ENCODE measurements at regions not wholly inside any gene's neighbourhood (a gene's known extent, or its start where the extent isn't known, plus 50 kb on each side); places are given as distances from the start of the nearest gene placed in this dataset.

DNA sequence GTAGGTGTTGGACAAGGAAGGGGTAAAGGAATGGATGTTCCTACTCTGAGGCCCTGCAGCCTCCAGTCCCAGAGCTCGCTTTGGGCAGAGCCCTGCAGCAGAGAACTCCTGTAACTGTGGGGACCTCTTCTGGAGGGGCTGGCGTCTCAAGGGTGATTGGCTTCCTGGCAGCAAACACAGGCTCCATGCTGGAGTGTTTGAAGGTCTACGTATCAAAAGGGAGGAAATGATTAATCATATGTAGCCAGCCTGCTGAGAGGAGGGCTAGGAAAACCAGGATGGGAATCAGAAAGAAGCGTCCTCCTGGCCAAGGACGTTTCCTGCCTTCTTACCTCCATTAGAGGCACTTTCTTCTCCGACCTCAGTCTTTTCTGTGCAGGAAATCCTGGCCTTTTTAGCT lies 208.5 kb downstream of the TSHZ3 start:
- H3K27ac ChIP-seq (ENCODE audit: low read depth, low read length) = no peak overlapping the region
- H3K36me3 ChIP-seq (ENCODE audit: control insufficient read depth, insufficient read depth, low read length) = no peaks in the 10 kb centered on the region
- WGBS, 2 experiments (ENCODE audit: insufficient coverage in 1 of 2, insufficient read length in 1 of 2) = 86 to 92% methylated on average over 6 of the region's 6 CpGs
- Mint-ChIP-seq H3K9me3 (no peaks in the 10 kb centered on the region), H3K27ac (no peak overlapping the region), H3K36me3 (ENCODE audit: low read depth) (no peaks in the 10 kb centered on the region), H3K27me3 (ENCODE audit: insufficient read depth) (peaks cover 2% of the 10 kb centered on the region), H3K4me1 (peaks cover 30% of the 10 kb centered on the region), H3K4me3 (no peak overlapping the region)
- H3K9me3 ChIP-seq (ENCODE audit: control insufficient read depth, low read length) = no peaks in the 10 kb centered on the region
- H3K4me1 ChIP-seq (ENCODE audit: control insufficient read depth, insufficient read depth, low read length) = peaks cover 7% of the 10 kb centered on the region
- no peak overlapping the region for H3K4me3 ChIP-seq (ENCODE audit: low read length)
- no peaks in the 10 kb centered on the region for H3K27me3 ChIP-seq (ENCODE audit: control insufficient read depth, insufficient read depth, low read length, poor library complexity, severe bottlenecking)
- no peak overlapping the region for H3K9ac ChIP-seq (ENCODE audit: extremely low read depth, low read length, poor library complexity, severe bottlenecking)
- no peak for DNase-seq
- TF ChIP-seq, protein P1, sequence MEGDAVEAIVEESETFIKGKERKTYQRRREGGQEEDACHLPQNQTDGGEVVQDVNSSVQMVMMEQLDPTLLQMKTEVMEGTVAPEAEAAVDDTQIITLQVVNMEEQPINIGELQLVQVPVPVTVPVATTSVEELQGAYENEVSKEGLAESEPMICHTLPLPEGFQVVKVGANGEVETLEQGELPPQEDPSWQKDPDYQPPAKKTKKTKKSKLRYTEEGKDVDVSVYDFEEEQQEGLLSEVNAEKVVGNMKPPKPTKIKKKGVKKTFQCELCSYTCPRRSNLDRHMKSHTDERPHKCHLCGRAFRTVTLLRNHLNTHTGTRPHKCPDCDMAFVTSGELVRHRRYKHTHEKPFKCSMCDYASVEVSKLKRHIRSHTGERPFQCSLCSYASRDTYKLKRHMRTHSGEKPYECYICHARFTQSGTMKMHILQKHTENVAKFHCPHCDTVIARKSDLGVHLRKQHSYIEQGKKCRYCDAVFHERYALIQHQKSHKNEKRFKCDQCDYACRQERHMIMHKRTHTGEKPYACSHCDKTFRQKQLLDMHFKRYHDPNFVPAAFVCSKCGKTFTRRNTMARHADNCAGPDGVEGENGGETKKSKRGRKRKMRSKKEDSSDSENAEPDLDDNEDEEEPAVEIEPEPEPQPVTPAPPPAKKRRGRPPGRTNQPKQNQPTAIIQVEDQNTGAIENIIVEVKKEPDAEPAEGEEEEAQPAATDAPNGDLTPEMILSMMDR (conservative IDR thresholded peaks at IDR 0.05) = no peak

DNA sequence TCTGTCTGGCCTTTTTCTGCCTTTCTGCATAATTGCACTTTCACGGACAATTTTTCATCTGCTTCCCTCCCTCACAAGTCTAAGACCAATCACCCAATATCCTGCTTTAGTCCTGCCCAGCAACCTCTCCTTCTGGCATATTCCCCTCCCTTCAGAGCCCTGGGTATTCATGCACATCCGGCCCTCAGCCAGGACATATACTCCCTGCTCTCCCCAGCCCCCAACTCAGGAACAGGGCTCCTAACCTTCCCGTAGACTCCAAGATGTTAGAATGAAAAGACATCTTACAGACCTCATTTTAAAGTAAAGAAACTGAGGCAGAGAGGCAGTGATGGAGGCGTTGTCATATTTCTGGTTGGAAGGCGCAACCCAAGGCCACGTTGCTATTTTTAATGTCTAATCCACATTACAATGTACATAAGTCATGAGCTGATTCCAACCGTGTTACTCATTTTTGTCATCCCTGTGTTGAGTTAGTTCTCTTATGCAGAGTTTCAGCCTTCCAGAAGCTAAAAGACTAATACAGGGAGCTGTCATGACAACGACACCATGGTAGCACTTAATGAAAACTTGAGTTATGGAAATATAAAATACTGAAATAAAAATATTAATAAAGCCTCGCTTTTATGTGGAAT lies 209.2 kb downstream of the TSHZ3 start:
- H3K9me3 Mint-ChIP-seq = no peaks in the 10 kb centered on the region
- Histone ChIP-seq H3K27ac (ENCODE audit: low read depth, low read length) (no peak overlapping the region), H3K9ac (ENCODE audit: extremely low read depth, low read length, poor library complexity, severe bottlenecking) (no peak overlapping the region), H3K9me3 (ENCODE audit: control insufficient read depth, low read length) (no peaks in the 10 kb centered on the region), H3K27me3 (ENCODE audit: control insufficient read depth, insufficient read depth, low read length, poor library complexity, severe bottlenecking) (no peaks in the 10 kb centered on the region), H3K36me3 (ENCODE audit: control insufficient read depth, insufficient read depth, low read length) (no peaks in the 10 kb centered on the region), H3K4me1 (ENCODE audit: control insufficient read depth, insufficient read depth, low read length) (peaks cover 7% of the 10 kb centered on the region), H3K4me3 (ENCODE audit: low read length) (no peak overlapping the region)
- H3K36me3 Mint-ChIP-seq (ENCODE audit: low read depth) = no peaks in the 10 kb centered on the region
- H3K27ac Mint-ChIP-seq = no peak overlapping the region
- 94 to 96% methylated on average over 5 to 8 of the region's 9 CpGs for WGBS, 2 experiments (ENCODE audit: insufficient coverage in 1 of 2, insufficient read length in 1 of 2)
- H3K27me3 Mint-ChIP-seq (ENCODE audit: insufficient read depth) = peaks cover 2% of the 10 kb centered on the region
- TF ChIP-seq, protein P1 (conservative IDR thresholded peaks at IDR 0.05) = no peak
- DNase-seq = no peak
- peaks cover 30% of the 10 kb centered on the region for H3K4me1 Mint-ChIP-seq
- H3K4me3 Mint-ChIP-seq = no peak overlapping the region

DNA sequence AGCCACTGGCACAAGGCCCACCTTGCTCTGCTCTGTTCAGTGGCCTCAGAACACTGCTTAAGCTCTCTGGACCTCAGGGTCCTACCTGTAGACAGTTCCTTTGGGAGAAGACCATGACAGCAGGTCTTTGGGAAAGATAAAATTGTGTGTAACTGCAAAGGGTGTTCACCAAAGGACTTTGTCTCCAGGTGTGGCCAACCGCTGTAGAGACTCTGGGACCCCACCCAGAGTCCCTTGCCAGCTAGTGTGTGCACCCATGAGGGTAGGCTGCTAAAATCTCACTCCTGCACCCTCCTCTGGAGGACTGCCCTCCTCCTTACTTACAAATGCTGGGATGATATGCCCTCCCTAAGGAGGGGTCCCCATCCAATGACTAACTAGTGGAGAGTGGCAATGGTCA lies 211.2 kb downstream of the TSHZ3 start:
- peaks cover 4% of the 10 kb centered on the region for H3K27me3 Mint-ChIP-seq (ENCODE audit: insufficient read depth)
- H3K27ac ChIP-seq (ENCODE audit: low read depth, low read length) = no peak overlapping the region
- no peak overlapping the region for H3K4me3 ChIP-seq (ENCODE audit: low read length)
- no peaks in the 10 kb centered on the region for H3K9me3 ChIP-seq (ENCODE audit: control insufficient read depth, low read length)
- H3K36me3 Mint-ChIP-seq (ENCODE audit: low read depth) = no peaks in the 10 kb centered on the region
- H3K9ac ChIP-seq (ENCODE audit: extremely low read depth, low read length, poor library complexity, severe bottlenecking) = no peak overlapping the region
- no peaks in the 10 kb centered on the region for H3K36me3 ChIP-seq (ENCODE audit: control insufficient read depth, insufficient read depth, low read length)
- H3K4me1 Mint-ChIP-seq = peaks cover 37% of the 10 kb centered on the region
- DNase-seq = no peak
- H3K9me3 Mint-ChIP-seq = no peaks in the 10 kb centered on the region
- TF ChIP-seq, protein P1 (conservative IDR thresholded peaks at IDR 0.05) = no peak
- H3K4me3 Mint-ChIP-seq = no peak overlapping the region
- 97% methylated on average over 1 of the region's 1 CpG; no CpG with 5 or more reads in 1 of the 2 experiments for WGBS, 2 experiments (ENCODE audit: insufficient coverage in 1 of 2, insufficient read length in 1 of 2)
- peaks cover 13% of the 10 kb centered on the region for H3K27me3 ChIP-seq (ENCODE audit: control insufficient read depth, insufficient read depth, low read length, poor library complexity, severe bottlenecking)
- H3K4me1 ChIP-seq (ENCODE audit: control insufficient read depth, insufficient read depth, low read length) = peaks cover 14% of the 10 kb centered on the region
- H3K27ac Mint-ChIP-seq = no peak overlapping the region

Data from endodermal cell (in vitro differentiated cells).